Body of pancreas (tissue), 4 donors: ENCODE measurements at regions not wholly inside any gene's neighbourhood (a gene's known extent, or its start where the extent isn't known, plus 50 kb on each side); places are given as distances from the start of the nearest gene placed in this dataset.

Source experiments
- ATAC-seq: fragments of 150-250 bp; one replicate; pipeline ENCODE4 v1.9.1; 2016
- DNase-seq, 4 donors: peaks; one replicate each; pipeline ENCODE4 v3.0.0-alpha.2; 2019
- H3K27ac ChIP-seq, 4 donors: fragments of 200-600 bp; sonication (generic); 1 replicate in 3 of 4; 2 replicates in 1 of 4; pipeline versions ENCODE4 v1.5.1 to v1.6.1; 2016 to 2019; ENCODE audit warnings: mild to moderate bottlenecking in 1 of 4, mixed read lengths in 1 of 4, moderate library complexity in 1 of 4
- H3K27me3 ChIP-seq, 2 donors: fragments of 200-600 bp; sonication (generic); one replicate each; pipeline ENCODE4 v1.6.0; 2016; ENCODE audit warnings: mild to moderate bottlenecking in 1 of 2
- H3K36me3 ChIP-seq, 2 donors: fragments of 200-600 bp; sonication (generic); replicated peaks in 1 of 2; 2 replicates each; pipeline ENCODE4 v1.5.1; 2016; ENCODE audit warnings: low read depth in 2 of 2; ENCODE audit not compliant: insufficient read depth in 1 of 2
- H3K4me1 ChIP-seq: fragments of 200-600 bp; sonication (generic); one replicate; pipeline ENCODE4 v1.6.0; 2016
- H3K4me3 ChIP-seq, 2 donors: fragments of 200-600 bp; sonication (generic); 1 replicate in 1 of 2; 2 replicates in 1 of 2; pipeline ENCODE4 v1.5.1; 2016 to 2019
- H3K9me3 ChIP-seq, 3 donors: fragments of 200-600 bp; sonication (generic); 1 replicate in 2 of 3; 2 replicates in 1 of 3; pipeline ENCODE4 v1.5.1; 2016
- CTCF ChIP-seq, 7 experiments: fragments of 450-650 bp in 4 of 7; fragments of 200-600 bp in 3 of 7; sonication (generic) in 3 of 7; IDR thresholded peaks; one replicate each; pipeline ENCODE4 v1.5.1; 2016 to 2019; ENCODE audit warnings: antibody characterized with exemption in 7 of 7
- POLR2A ChIP-seq, 3 donors: fragments of 450-650 bp; IDR thresholded peaks; one replicate each; pipeline ENCODE4 v1.6.1; 2016; ENCODE audit warnings: antibody characterized with exemption in 3 of 3, mild to moderate bottlenecking in 2 of 3
- WGBS, 2 donors: methylation state at CpG; one replicate each; pipeline ENCODE4 v1.1.5; 2017; 5-methylcytosine and 5-hydroxymethylcytosine counted together
- intact Hi-C: fragments of 100-400 bp; cut with DNase I; formaldehyde crosslinking; loops from one replicate; pipeline ENCODE4 v1.15.1; 2023

GRCh38 chr10:61067671-61068336 is 123.8 kb upstream of the RHOBTB1 start:
- no peak overlapping the region for H3K27ac ChIP-seq
- intact Hi-C loops: no loop called here

GRCh38 chr10:61066661-61067344 is 122.8 kb upstream of the RHOBTB1 start:
- TF ChIP-seq CTCF (IDR thresholded peaks at IDR 0.05) (no peak), POLR2A (IDR thresholded peaks at IDR 0.05) (no peak)
- no peak overlapping the region for H3K4me3 ChIP-seq
- no peaks in the 10 kb centered on the region for H3K27me3 ChIP-seq
- 5 to 11% methylated on average over 7 of the region's 7 CpGs for WGBS, 2 donors
- intact Hi-C loops: no loop called here
- peaks cover 5% of the 10 kb centered on the region for H3K4me1 ChIP-seq
- ATAC-seq (no peak), DNase-seq (no peak)
- H3K36me3 ChIP-seq: no peaks in the 10 kb centered on the region
- H3K9me3 ChIP-seq: no peaks in the 10 kb centered on the region
- no peak overlapping the region for H3K27ac ChIP-seq

More at GRCh38 chr10:61067671-61068336, 123.8 kb upstream of the RHOBTB1 start:
- Histone ChIP-seq H3K27me3 (no peaks in the 10 kb centered on the region), H3K9me3 (no peaks in the 10 kb centered on the region), H3K4me3 (no peak overlapping the region), H3K4me1 (peaks cover 5% of the 10 kb centered on the region), H3K36me3 (no peaks in the 10 kb centered on the region)
- no peak for ATAC-seq
- WGBS, 2 donors: 67% methylated on average over 4 of the region's 4 CpGs
- no peak for DNase-seq
- no peak for TF ChIP-seq CTCF (IDR thresholded peaks at IDR 0.05)
- TF ChIP-seq POLR2A (IDR thresholded peaks at IDR 0.05): no peak

GRCh38 chr10:61065051-61065450 is 121.1 kb upstream of the RHOBTB1 start:
- DNase-seq (no peak), ATAC-seq (no peak)
- no peak overlapping the region for H3K27ac ChIP-seq
- no peaks in the 10 kb centered on the region for H3K27me3 ChIP-seq
- intact Hi-C loops: no loop called here
- H3K4me1 ChIP-seq: peaks cover 5% of the 10 kb centered on the region
- H3K9me3 ChIP-seq: no peaks in the 10 kb centered on the region
- H3K36me3 ChIP-seq: no peaks in the 10 kb centered on the region
- H3K4me3 ChIP-seq: no peak overlapping the region
- 76 to 78% methylated on average over 2 of the region's 2 CpGs for WGBS, 2 donors
- TF ChIP-seq POLR2A (IDR thresholded peaks at IDR 0.05) (no peak), CTCF (IDR thresholded peaks at IDR 0.05) (no peak)

- Histone ChIP-seq H3K27me3 (no peaks in the 10 kb centered on the region), H3K4me1 (peaks cover 5% of the 10 kb centered on the region), H3K4me3 (no peak overlapping the region), H3K27ac (no peak overlapping the region), H3K9me3 (no peaks in the 10 kb centered on the region), H3K36me3 (no peaks in the 10 kb centered on the region)
- TF ChIP-seq CTCF (IDR thresholded peaks at IDR 0.05): no peak
- TF ChIP-seq POLR2A (IDR thresholded peaks at IDR 0.05): no peak
- no peak for DNase-seq
- intact Hi-C loops: no loop called here
- WGBS, 2 donors: 95 to 98% methylated on average over 4 of the region's 4 CpGs
- ATAC-seq: no peak
Measured at GRCh38 chr10:61064356-61064755, 120.4 kb upstream of the RHOBTB1 start.

- DNase-seq (no peak), ATAC-seq (no peak)
- H3K36me3 ChIP-seq: no peaks in the 10 kb centered on the region
- H3K4me3 ChIP-seq: no peak overlapping the region
- no peak overlapping the region for H3K27ac ChIP-seq
- WGBS, 2 donors: 54 to 73% methylated on average over 1 of the region's 1 CpG
- peaks cover 5% of the 10 kb centered on the region for H3K4me1 ChIP-seq
- intact Hi-C loops: no loop called here
- no peaks in the 10 kb centered on the region for H3K9me3 ChIP-seq
- no peak for TF ChIP-seq POLR2A (IDR thresholded peaks at IDR 0.05)
- TF ChIP-seq CTCF (IDR thresholded peaks at IDR 0.05): no peak
- H3K27me3 ChIP-seq: no peaks in the 10 kb centered on the region
Measured at GRCh38 chr10:61063901-61064300, 119.9 kb upstream of the RHOBTB1 start.
